ENCODE measurements at regions not wholly inside any gene's neighbourhood (a gene's known extent, or its start where the extent isn't known, plus 50 kb on each side); places are given as distances from the start of the nearest gene placed in this dataset.

GRCh38 chr2:192827735-192828134 lies 633.0 kb upstream of the TMEFF2 start:
- ChIA-PET POLR2A (no interaction called here), CTCF (no interaction called here)
- FAIRE-seq (no peak), ATAC-seq (no peak), DNase-seq (ENCODE audit: low read depth in 1 of 2, low spot score in 1 of 2) (no peak)
- no peaks in the 10 kb centered on the region for H3K4me1 ChIP-seq
- WGBS (ENCODE audit: missing lambda C conversion rate), result 83% methylated on average over 5 of the region's 10 CpGs
- no peak overlapping the region for H3K4me3 ChIP-seq
- no peak overlapping the region for H3K4me2 ChIP-seq
- no peak overlapping the region for H3K27ac ChIP-seq
- TF ChIP-seq HOXB5 (CRISPR knock-in tag; IDR thresholded peaks at IDR 0.05) (no peak), E2F6 (IDR thresholded peaks at IDR 0.05; ENCODE audit: borderline replicate concordance, low read depth) (no peak)
- no peaks in the 10 kb centered on the region for H3K9me3 ChIP-seq

GRCh38 chr2:192814376-192814775 lies 619.6 kb upstream of the TMEFF2 start:
- Histone ChIP-seq H3K4me1 (no peaks in the 10 kb centered on the region), H3K9me3 (no peaks in the 10 kb centered on the region), H3K4me3 (no peak overlapping the region), H3K4me2 (no peak overlapping the region), H3K27ac (no peak overlapping the region)
- no peak for ATAC-seq
- no peak for DNase-seq (ENCODE audit: low read depth in 1 of 2, low spot score in 1 of 2)
- ChIA-PET POLR2A (no interaction called here), CTCF (no interaction called here)
- 21% methylated on average over 1 of the region's 1 CpG for WGBS (ENCODE audit: missing lambda C conversion rate)
- no peak for FAIRE-seq
- TF ChIP-seq ESRRA (IDR thresholded peaks at IDR 0.05; ENCODE audit: borderline replicate concordance, low read length) (no peak), FOXS1 (CRISPR knock-in tag; IDR thresholded peaks at IDR 0.05) (no peak), FOSB (CRISPR knock-in tag; IDR thresholded peaks at IDR 0.05) (no peak), CBX2 (IDR thresholded peaks at IDR 0.05; ENCODE audit: borderline replicate concordance, low read depth) (no peak), GATA3 (IDR thresholded peaks at IDR 0.05; ENCODE audit: borderline replicate concordance) (no peak), RAD21 (conservative IDR thresholded peaks at IDR 0.05 in 1 of 2, IDR thresholded peaks at IDR 0.05 in 1 of 2) (no peak), KDM1A (IDR thresholded peaks at IDR 0.05; ENCODE audit: low read depth) (no peak), REST (IDR thresholded peaks at IDR 0.05) (no peak), FOSL2 (IDR thresholded peaks at IDR 0.05) (no peak), FOSL2 (CRISPR knock-in tag; IDR thresholded peaks at IDR 0.05) (no peak), NFE2L2 (conservative IDR thresholded peaks at IDR 0.05; ENCODE audit: low read length) (no peak), CBX8 (IDR thresholded peaks at IDR 0.05) (no peak), TP53 (CRISPR knock-in tag; IDR thresholded peaks at IDR 0.05) (no peak), CTCF (IDR thresholded peaks at IDR 0.05) (no peak), HOXB13 (CRISPR knock-in tag; IDR thresholded peaks at IDR 0.05; ENCODE audit: low read depth) (no peak), ZC3H11A (IDR thresholded peaks at IDR 0.05) (no peak), BCL3 (IDR thresholded peaks at IDR 0.05) (no peak), CHD2 (IDR thresholded peaks at IDR 0.05; ENCODE audit: low read length, partially characterized antibody) (no peak)
